DOHH2 (cell line): ENCODE measurements at regions not wholly inside any gene's neighbourhood (a gene's known extent, or its start where the extent isn't known, plus 50 kb on each side); places are given as distances from the start of the nearest gene placed in this dataset.

Source experiments
- H3F3A ChIP-seq: fragments of 200-600 bp; sonication (generic), shearing (Covaris generic); 2 replicates; pipeline ENCODE4 v1.6.0; 2016; ENCODE audit warnings: antibody characterized with exemption, mild to moderate bottlenecking; ENCODE audit not compliant: control insufficient read depth, insufficient read depth
- H3K27ac ChIP-seq: fragments of 200-600 bp; sonication (generic); 2 replicates; pipeline ENCODE4 v1.5.1; 2014; ENCODE audit warnings: low read depth, mild to moderate bottlenecking, low read length, moderate library complexity
- H3K27me3 ChIP-seq: fragments of 200-600 bp; sonication (generic); 2 replicates; pipeline ENCODE4 v1.6.1; 2014; ENCODE audit warnings: mild to moderate bottlenecking, low read length, mixed read lengths; ENCODE audit not compliant: control insufficient read depth
- H3K36me3 ChIP-seq: fragments of 200-600 bp; sonication (generic); 2 replicates; pipeline ENCODE4 v1.6.1; 2014; ENCODE audit warnings: mild to moderate bottlenecking, low read length, moderate library complexity, mixed read lengths; ENCODE audit not compliant: control insufficient read depth
- H3K4me1 ChIP-seq: fragments of 200-600 bp; sonication (generic); 2 replicates; pipeline ENCODE4 v1.6.1; 2014; ENCODE audit warnings: mild to moderate bottlenecking, low read length, mixed read lengths; ENCODE audit not compliant: control insufficient read depth
- H3K4me2 ChIP-seq: fragments of 200-600 bp; sonication (generic); 2 replicates; pipeline ENCODE4 v1.6.0; 2014; ENCODE audit warnings: mild to moderate bottlenecking, low read length, moderate library complexity
- H3K4me3 ChIP-seq: fragments of 200-600 bp; sonication (generic); 2 replicates; pipeline ENCODE4 v1.5.1; 2014; ENCODE audit warnings: mild to moderate bottlenecking, low read length, mixed read lengths
- H3K79me2 ChIP-seq: fragments of 200-600 bp; sonication (generic); 2 replicates; pipeline ENCODE4 v1.6.1; 2014; ENCODE audit warnings: mild to moderate bottlenecking, low read length, mixed read lengths; ENCODE audit not compliant: control insufficient read depth
- H3K9me2 ChIP-seq: fragments of 200-600 bp; sonication (generic); replicated peaks from 2 replicates; pipeline ENCODE4 v1.6.1; 2014; ENCODE audit warnings: mild to moderate bottlenecking, low read length, mixed read lengths; ENCODE audit not compliant: control insufficient read depth
- H3K9me3 ChIP-seq: fragments of 200-600 bp; sonication (generic); 2 replicates; pipeline ENCODE4 v1.6.1; 2014; ENCODE audit warnings: antibody characterized with exemption, low read length, mixed read lengths; ENCODE audit not compliant: control insufficient read depth, insufficient read depth
- H4K20me1 ChIP-seq: fragments of 200-600 bp; sonication (generic); 2 replicates; pipeline ENCODE4 v1.6.0; 2014; ENCODE audit warnings: low read depth, mild to moderate bottlenecking, antibody characterized with exemption, low read length, moderate library complexity; ENCODE audit not compliant: control insufficient read depth, insufficient read depth
- EZH2phosphoT487 ChIP-seq: fragments of 200-600 bp; sonication (generic); IDR thresholded peaks from 2 replicates; pipeline ENCODE4 v1.6.1; 2017; ENCODE audit warnings: borderline replicate concordance, mild to moderate bottlenecking, antibody characterized with exemption, low read length, moderate library complexity, mixed read lengths
- TF ChIP-seq, protein P1 (sequence below): fragments of 200-600 bp; sonication (generic); IDR thresholded peaks from one replicate; pipeline ENCODE4 v1.5.1; 2014; ENCODE audit warnings: antibody characterized with exemption, mild to moderate bottlenecking, low read depth, low read length; ENCODE audit not compliant: poor library complexity, severe bottlenecking

DNA sequence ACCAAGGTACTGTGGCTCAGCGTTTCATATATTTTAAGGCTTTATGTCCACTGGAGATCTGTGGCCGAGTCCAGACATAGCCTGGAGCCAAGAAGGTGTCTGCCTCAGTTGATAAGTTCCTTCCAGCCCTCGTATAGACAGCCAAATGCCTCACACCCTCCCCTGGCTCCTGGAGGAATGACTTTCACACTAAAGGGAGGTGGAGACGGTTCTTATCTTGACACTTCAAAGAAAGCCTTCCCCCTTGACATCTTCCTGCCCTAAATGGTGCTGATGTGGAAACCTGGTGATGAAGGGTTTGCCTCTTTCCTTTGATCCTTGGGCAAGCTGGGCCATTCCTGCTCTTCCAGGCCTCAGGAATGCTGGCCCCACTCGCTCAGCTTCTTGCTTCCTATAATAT is 474.8 kb upstream of the TBX3 start:
- no peaks in the 10 kb centered on the region for H3K9me3 ChIP-seq
- no peak overlapping the region for H3K27ac ChIP-seq
- no peaks in the 10 kb centered on the region for H3K79me2 ChIP-seq
- H4K20me1 ChIP-seq: no peaks in the 10 kb centered on the region
- no peak overlapping the region for H3K4me3 ChIP-seq
- H3F3A ChIP-seq: no peaks in the 10 kb centered on the region
- no peaks in the 10 kb centered on the region for H3K4me1 ChIP-seq
- no peaks in the 10 kb centered on the region for H3K36me3 ChIP-seq
- no peak overlapping the region for H3K4me2 ChIP-seq
- TF ChIP-seq, protein P1, sequence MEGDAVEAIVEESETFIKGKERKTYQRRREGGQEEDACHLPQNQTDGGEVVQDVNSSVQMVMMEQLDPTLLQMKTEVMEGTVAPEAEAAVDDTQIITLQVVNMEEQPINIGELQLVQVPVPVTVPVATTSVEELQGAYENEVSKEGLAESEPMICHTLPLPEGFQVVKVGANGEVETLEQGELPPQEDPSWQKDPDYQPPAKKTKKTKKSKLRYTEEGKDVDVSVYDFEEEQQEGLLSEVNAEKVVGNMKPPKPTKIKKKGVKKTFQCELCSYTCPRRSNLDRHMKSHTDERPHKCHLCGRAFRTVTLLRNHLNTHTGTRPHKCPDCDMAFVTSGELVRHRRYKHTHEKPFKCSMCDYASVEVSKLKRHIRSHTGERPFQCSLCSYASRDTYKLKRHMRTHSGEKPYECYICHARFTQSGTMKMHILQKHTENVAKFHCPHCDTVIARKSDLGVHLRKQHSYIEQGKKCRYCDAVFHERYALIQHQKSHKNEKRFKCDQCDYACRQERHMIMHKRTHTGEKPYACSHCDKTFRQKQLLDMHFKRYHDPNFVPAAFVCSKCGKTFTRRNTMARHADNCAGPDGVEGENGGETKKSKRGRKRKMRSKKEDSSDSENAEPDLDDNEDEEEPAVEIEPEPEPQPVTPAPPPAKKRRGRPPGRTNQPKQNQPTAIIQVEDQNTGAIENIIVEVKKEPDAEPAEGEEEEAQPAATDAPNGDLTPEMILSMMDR: no peak
- TF ChIP-seq EZH2phosphoT487: no peak
- no peaks in the 10 kb centered on the region for H3K27me3 ChIP-seq
- H3K9me2 ChIP-seq: no peaks in the 10 kb centered on the region

DNA sequence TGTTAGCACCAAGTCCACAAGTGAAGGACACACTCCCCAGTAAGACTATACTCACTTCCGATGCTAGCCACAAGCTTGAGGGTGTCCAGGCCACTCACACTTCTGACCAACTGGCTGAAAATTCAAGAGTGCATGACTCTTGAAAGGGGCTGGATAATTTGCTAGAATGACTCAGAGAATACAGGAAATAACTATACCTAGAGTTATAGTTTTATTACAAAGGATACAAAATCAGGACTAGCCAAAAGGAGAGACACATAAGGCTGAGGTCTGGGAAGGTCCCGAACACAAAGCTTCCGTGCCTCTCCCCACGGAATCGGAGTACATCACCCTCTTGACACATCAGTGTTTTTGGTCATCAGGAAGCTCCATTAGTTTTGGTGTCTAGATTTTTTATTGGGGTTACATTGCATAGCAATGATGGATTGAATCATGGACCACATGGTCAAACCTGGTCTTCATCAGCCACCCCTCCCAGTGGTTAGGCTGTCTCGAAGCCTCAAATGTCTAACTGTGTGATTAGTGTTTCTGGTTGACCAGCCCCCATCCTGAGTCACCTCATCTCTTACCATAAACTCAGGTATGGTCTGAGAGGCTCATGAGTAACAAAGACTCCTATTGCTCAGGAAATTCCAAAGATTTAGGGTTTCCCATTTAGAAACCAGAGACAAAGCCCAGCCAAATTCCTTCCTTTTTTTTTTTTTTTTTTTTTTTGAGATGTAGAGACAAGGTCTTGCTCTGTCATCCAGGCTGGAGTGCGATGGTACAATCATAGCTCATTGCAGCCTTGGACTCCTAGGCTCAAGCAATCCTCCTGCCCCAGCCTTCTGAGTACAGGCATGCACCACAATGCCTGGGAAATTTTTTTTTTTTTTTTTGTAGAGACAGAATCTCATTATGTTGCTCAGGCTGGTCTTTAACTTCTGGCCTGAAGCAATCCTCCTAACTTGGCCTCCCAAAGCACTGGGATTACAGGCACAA is 472.0 kb upstream of the TBX3 start:
- Histone ChIP-seq H3K4me1 (no peaks in the 10 kb centered on the region), H3K9me3 (no peaks in the 10 kb centered on the region), H3K79me2 (no peaks in the 10 kb centered on the region), H3K27ac (no peak overlapping the region), H3K4me3 (no peak overlapping the region), H3K36me3 (no peaks in the 10 kb centered on the region), H3K27me3 (no peaks in the 10 kb centered on the region), H3K4me2 (no peak overlapping the region), H3F3A (no peaks in the 10 kb centered on the region), H3K9me2 (no peaks in the 10 kb centered on the region), H4K20me1 (no peaks in the 10 kb centered on the region)
- TF ChIP-seq, protein P1: no peak
- no peak for TF ChIP-seq EZH2phosphoT487

DNA sequence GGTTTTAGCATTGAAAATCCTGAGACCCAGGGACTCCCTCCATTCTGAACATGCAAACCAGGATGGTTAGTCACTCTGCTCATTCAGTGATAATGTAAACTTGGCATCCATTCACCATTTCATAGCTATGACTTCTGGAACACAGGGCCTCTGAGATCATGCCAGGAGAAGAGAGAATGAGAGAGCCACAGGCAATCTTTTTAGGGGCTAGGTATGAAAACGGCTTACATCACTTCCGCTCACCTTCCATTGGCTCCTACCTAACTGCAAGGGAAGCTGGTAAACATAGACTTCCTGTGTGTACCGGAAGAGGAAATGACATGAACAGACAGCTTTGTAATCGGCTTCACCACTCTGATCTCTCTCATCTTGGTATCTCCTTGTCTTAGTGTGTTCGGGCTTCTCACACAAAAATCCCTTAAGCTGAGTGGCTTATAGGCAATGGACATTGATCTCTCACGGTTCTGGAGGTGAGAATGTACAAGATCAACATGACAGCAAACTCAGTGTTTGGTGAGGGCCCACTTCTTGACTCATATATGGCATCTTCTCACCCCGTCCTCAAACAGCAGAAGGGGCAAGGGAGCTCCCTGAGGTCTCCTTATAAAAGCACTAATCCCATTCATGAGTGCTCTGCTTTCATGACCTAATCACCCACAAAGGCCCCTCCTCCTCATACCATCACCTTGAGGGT is 465.9 kb upstream of the TBX3 start:
- no peaks in the 10 kb centered on the region for H3K27me3 ChIP-seq
- H3K4me3 ChIP-seq: no peak overlapping the region
- H3K36me3 ChIP-seq: no peaks in the 10 kb centered on the region
- TF ChIP-seq, protein P1: no peak
- no peak for TF ChIP-seq EZH2phosphoT487
- H3K4me1 ChIP-seq: no peaks in the 10 kb centered on the region
- no peaks in the 10 kb centered on the region for H3K9me2 ChIP-seq
- no peaks in the 10 kb centered on the region for H3K79me2 ChIP-seq
- H3F3A ChIP-seq: no peaks in the 10 kb centered on the region
- no peaks in the 10 kb centered on the region for H4K20me1 ChIP-seq
- H3K27ac ChIP-seq: no peak overlapping the region
- peaks cover 6% of the 10 kb centered on the region; the same call in 1 of the 2 replicates for H3K9me3 ChIP-seq
- H3K4me2 ChIP-seq: no peak overlapping the region
